Motor neuron (in vitro differentiated cells): ENCODE measurements at regions not wholly inside any gene's neighbourhood (a gene's known extent, or its start where the extent isn't known, plus 50 kb on each side); places are given as distances from the start of the nearest gene placed in this dataset.
"Not testable (repeated sequence)": the region's sequence is repeated elsewhere in the genome, so short reads cannot be mapped to it uniquely, and the experiment has no call there.

Experiments used
- ATAC-seq, 8 experiments: fragments of 200-7000 bp; cut with Tn5 transposase; replicated peaks in 6 of 8; 2 replicates each; pipeline ENCODE4 v1.8.0; 2021; ENCODE audit warnings: mild to moderate bottlenecking in 8 of 8, moderate library complexity in 8 of 8
- H3K27ac ChIP-seq, 2 donors: fragments of 250-450 bp; sonication (Bioruptor Pico); 2 replicates each; pipeline ENCODE4 v1.9.0; 2021; ENCODE audit warnings: antibody characterized with exemption in 2 of 2, mild to moderate bottlenecking in 2 of 2, moderate library complexity in 1 of 2
- H3K4me1 ChIP-seq, 2 donors: fragments of 250-450 bp; sonication (Bioruptor Pico); replicated peaks in 1 of 2; 2 replicates each; pipeline ENCODE4 v1.6.1; 2021; ENCODE audit warnings: antibody characterized with exemption in 2 of 2, mild to moderate bottlenecking in 2 of 2, moderate library complexity in 1 of 2
- H3K4me3 ChIP-seq, 5 donors: fragments of 250-450 bp; sonication (Bioruptor Pico); 2 replicates each; pipeline ENCODE4 v1.9.0; 2021; ENCODE audit warnings: antibody characterized with exemption in 5 of 5, mild to moderate bottlenecking in 5 of 5, moderate library complexity in 4 of 5
- WGBS, 10 experiments: fragments of 450-650 bp; shearing (Covaris generic); methylation state at CpG; one replicate each; pipeline ENCODE4 v1.0.0; 2022; 5-methylcytosine and 5-hydroxymethylcytosine counted together
- in situ Hi-C, 9 experiments: fragments of 400-800 bp; cut with MboI; loops; one replicate each; pipeline ENCODE4 v1.15.0; 2021; ENCODE audit warnings: low sequenced_read_pairs in 9 of 9, low pct_unique_long_range_greater_than_20kb in 2 of 9; ENCODE audit not compliant: unreplicated experiment in 9 of 9

DNA sequence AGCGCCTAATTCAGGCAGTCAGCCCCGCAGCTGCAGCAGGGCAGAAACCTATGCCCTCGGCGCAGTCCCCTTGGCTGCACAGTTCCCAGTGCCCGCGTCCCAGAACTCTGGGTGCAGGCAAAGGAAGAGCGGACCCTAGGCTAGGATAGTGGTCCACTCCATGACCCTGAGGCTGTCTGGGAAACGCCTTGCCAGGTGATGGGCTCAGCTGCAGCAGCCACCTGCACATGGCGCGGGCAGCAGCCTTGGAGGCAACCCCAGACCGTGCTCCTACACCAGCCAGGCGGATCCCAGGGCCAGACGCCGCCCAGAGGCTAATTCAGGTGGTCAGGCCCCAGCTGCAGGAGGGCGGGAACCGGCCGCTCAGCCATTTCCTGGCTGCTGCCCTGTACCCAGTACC, 83.0 kb downstream of the POTEC start:
- H3K4me1 ChIP-seq, ATAC-seq, H3K27ac ChIP-seq, in situ Hi-C loops, H3K4me3 ChIP-seq: not testable (repeated sequence)
- 10 to 83% methylated on average over 2 to 7 of the region's 17 CpGs; no CpG with 5 or more reads in 8 of the 10 experiments for WGBS, 10 experiments

- WGBS, 10 experiments = 100% methylated on average over 2 of the region's 23 CpGs; no CpG with 5 or more reads in 9 of the 10 experiments
Measured at GRCh38 chr18:14459826-14460225, 83.6 kb downstream of the POTEC start.

GRCh38 chr18:14458009-14458945, 85.1 kb downstream of the POTEC start:
- H3K27ac ChIP-seq, H3K4me1 ChIP-seq, in situ Hi-C loops, ATAC-seq: not testable (repeated sequence)
- 87% methylated on average over 7 of the region's 62 CpGs; no CpG with 5 or more reads in 9 of the 10 experiments for WGBS, 10 experiments
- peak overlapping the region in 4 of 5 donors; percentile 16 to 29 (median 22) for H3K4me3 ChIP-seq

More at GRCh38 chr18:14459826-14460225, 83.6 kb downstream of the POTEC start:
- ATAC-seq, H3K4me3 ChIP-seq, H3K4me1 ChIP-seq, H3K27ac ChIP-seq, in situ Hi-C loops: not testable (repeated sequence)

DNA sequence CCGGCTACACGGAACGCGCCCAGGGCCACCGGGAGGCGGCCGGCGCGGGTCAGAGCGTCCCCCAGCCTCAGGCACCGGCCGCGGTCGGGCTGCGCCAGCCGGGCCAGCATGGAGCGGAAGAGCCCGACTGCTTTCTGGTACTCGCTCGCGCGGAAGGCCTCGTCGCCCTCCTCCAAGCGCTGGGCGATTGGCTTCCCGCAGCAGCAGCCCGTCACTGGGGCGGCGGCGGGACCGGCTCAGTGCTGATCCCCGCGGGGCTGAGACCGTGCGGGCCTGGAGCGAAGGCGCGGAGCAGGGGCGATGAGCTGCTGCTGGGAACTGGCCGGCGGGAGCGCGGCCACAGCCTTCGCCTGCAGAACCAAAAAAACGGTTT, 92.8 kb downstream of the POTEC start:
- Histone ChIP-seq H3K27ac (peak overlapping the region; percentile 61 to 83), H3K4me3 (peak overlapping the region; percentile 39 to 95 (median 48))
- in situ Hi-C loops, H3K4me1 ChIP-seq: not testable (repeated sequence)
- no CpG with 5 or more reads among the region's 46 CpGs for WGBS, 10 experiments
- ATAC-seq = peak in 4 of 8 experiments; percentile 24 to 50 (median 46)

DNA sequence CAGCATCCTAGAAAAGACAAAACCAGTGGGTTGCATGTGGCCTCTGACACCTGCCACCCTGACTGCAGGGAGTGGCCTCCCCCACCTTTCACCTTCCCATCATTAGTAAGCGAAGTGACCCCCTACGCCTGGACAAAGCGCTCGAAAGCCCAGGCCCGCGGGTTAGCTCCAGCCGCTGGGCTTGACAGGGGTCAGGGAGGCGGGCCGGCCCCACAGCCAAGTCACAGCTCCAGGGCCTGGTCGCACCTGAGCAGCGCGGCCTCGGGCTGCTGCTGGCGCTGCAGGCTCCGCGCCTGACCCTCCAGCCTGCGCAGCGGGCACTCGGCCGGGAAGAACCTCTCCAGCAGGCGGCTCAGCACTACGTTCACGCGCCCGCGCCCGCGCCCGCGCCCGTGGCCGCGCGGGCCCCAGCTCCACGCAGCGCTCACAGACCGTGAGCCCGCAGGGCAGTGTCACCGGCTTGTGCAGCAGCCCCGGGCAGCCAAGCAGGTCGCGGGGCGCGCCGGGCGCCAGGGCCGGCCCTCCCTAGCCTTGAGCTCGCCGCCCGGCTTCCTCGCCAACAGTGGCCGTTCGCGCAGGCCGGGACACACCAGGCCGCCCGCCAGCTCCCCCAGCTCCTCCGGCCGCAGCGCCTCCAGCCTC, 93.3 kb downstream of the POTEC start:
- no CpG with 5 or more reads among the region's 60 CpGs for WGBS, 10 experiments
- peak in 6 of 8 experiments; percentile 79 to 100 (median 97) for ATAC-seq
- Histone ChIP-seq H3K27ac (peak overlapping the region in 1 of 2 donors; percentile 83), H3K4me3 (peak overlapping the region; percentile 39 to 95 (median 48))
- H3K4me1 ChIP-seq, in situ Hi-C loops: not testable (repeated sequence)

- H3K27ac ChIP-seq, ATAC-seq, H3K4me1 ChIP-seq, H3K4me3 ChIP-seq, in situ Hi-C loops: not testable (repeated sequence)
- no CpG with 5 or more reads among the region's 12 CpGs for WGBS, 10 experiments
Measured at GRCh38 chr18:14449062-14449461, 94.3 kb downstream of the POTEC start.

- H3K4me3 ChIP-seq, in situ Hi-C loops, H3K4me1 ChIP-seq, ATAC-seq, H3K27ac ChIP-seq: not testable (repeated sequence)
- 80% methylated on average over 2 of the region's 4 CpGs; no CpG with 5 or more reads in 9 of the 10 experiments for WGBS, 10 experiments
Measured at GRCh38 chr18:14447715-14448114, 95.7 kb downstream of the POTEC start.

- H3K4me3 ChIP-seq, ATAC-seq, H3K27ac ChIP-seq, H3K4me1 ChIP-seq, in situ Hi-C loops: not testable (repeated sequence)
- no CpG with 5 or more reads among the region's 4 CpGs for WGBS, 10 experiments
Measured at GRCh38 chr18:14435460-14435859, 107.9 kb downstream of the POTEC start.

- H3K4me1 ChIP-seq, H3K27ac ChIP-seq, in situ Hi-C loops, ATAC-seq, H3K4me3 ChIP-seq: not testable (repeated sequence)
- 39 to 100% (median 75%) methylated on average over 2 of the region's 10 CpGs; no CpG with 5 or more reads in 6 of the 10 experiments for WGBS, 10 experiments
Measured at GRCh38 chr18:14432371-14432770, 111.0 kb downstream of the POTEC start.

DNA sequence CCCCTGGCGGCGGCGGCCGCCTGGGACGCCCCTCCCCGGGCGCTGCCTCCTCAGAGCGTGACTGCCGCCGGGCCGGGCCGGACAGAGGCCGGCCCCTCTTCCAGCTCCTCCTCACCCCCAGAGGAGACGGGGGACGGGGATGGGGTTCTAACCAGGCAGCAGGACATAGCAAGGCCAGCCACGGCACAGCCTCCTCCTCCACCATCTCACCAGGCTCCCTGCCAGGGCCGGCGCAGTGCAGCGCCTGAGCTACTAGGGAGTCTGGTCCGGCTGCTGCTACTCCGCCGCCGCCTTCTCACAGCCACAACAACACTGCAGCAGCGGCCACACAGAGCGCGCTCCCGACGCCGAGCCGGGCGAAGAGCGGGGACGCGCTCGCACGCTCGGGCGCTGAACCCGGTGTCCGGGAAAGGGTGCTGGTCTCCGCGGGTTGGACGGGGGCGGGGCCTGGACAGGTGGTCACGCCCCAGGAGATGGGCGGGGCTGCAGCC, 112.3 kb downstream of the POTEC start:
- Histone ChIP-seq H3K4me3 (peak overlapping the region; percentile 50 to 65 (median 52)), H3K27ac (peak overlapping the region; percentile 58 to 76)
- 0 to 60% (median 0%) methylated on average over 1 to 12 of the region's 46 CpGs; no CpG with 5 or more reads in 6 of the 10 experiments for WGBS, 10 experiments
- in situ Hi-C loops, H3K4me1 ChIP-seq: not testable (repeated sequence)
- peak in 2 of 8 experiments; percentile 39 to 51 for ATAC-seq

DNA sequence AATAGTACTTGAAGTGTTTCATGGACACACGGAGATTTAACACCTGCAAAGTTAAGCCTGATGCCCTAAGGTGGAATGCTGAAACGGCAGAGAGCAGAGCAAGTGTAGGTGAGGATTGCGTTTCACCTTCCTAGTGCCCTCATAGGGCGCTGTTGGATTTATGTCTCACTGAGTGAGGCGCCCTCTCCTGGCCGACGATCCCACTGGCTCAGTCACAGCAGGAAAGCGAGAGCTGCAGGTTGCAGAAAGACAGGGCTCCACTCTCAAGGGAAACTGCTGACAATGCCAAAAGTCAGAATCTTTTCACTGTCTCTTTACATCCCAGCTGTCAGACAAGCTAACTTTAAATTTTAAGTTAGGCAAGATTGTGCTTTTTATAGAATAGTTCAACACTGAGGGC, 127.6 kb downstream of the POTEC start:
- H3K4me3 ChIP-seq = not testable (repeated sequence)

GRCh38 chr18:14415399-14415798, 128.0 kb downstream of the POTEC start:
- H3K4me1 ChIP-seq, ATAC-seq, H3K27ac ChIP-seq, in situ Hi-C loops, H3K4me3 ChIP-seq: not testable (repeated sequence)
- WGBS, 10 experiments = no CpG with 5 or more reads among the region's 6 CpGs

More for the DNA sequence above, 127.6 kb downstream of the POTEC start:
- ATAC-seq, H3K27ac ChIP-seq, H3K4me1 ChIP-seq, in situ Hi-C loops: not testable (repeated sequence)
- 10% methylated on average over 2 of the region's 8 CpGs; no CpG with 5 or more reads in 9 of the 10 experiments for WGBS, 10 experiments

- ATAC-seq, H3K27ac ChIP-seq, in situ Hi-C loops, H3K4me1 ChIP-seq, H3K4me3 ChIP-seq: not testable (repeated sequence)
- WGBS, 10 experiments = 0 to 50% methylated on average over 1 of the region's 3 CpGs; no CpG with 5 or more reads in 8 of the 10 experiments
Measured at GRCh38 chr18:14395533-14395932, 147.9 kb downstream of the POTEC start.
